Prostate gland (tissue), 2 donors: ENCODE measurements at regions not wholly inside any gene's neighbourhood (a gene's known extent, or its start where the extent isn't known, plus 50 kb on each side); places are given as distances from the start of the nearest gene placed in this dataset.

ENCODE experiments used
- DNase-seq: peaks from one replicate; pipeline ENCODE4 v3.0.0-alpha.2; 2019; ENCODE audit warnings: low spot score
- H3K27ac ChIP-seq, 2 donors: fragments of 200-600 bp; sonication (generic); 2 replicates each; pipeline ENCODE4 v1.5.1; 2017 to 2019
- H3K27me3 ChIP-seq: fragments of 200-600 bp; sonication (generic); replicated peaks from 2 replicates; pipeline ENCODE4 v1.5.1; 2019; ENCODE audit not compliant: insufficient read depth
- H3K36me3 ChIP-seq, 2 donors: fragments of 200-600 bp; sonication (generic); 1 replicate in 1 of 2; 2 replicates in 1 of 2; pipeline versions ENCODE4 v1.5.1 to v1.8.1; 2017 to 2019
- H3K4me1 ChIP-seq: fragments of 200-600 bp; sonication (generic); replicated peaks from 2 replicates; pipeline ENCODE4 v1.5.1; 2019
- H3K4me3 ChIP-seq, 2 donors: fragments of 200-600 bp; sonication (generic); 2 replicates each; pipeline ENCODE4 v1.5.1; 2017 to 2019
- H3K9me3 ChIP-seq: fragments of 200-600 bp; sonication (generic); 2 replicates; pipeline ENCODE4 v1.5.1; 2017
- CTCF ChIP-seq, 4 experiments: fragments of 200-600 bp in 2 of 4; fragments of 450-650 bp in 2 of 4; sonication (generic) in 2 of 4; IDR thresholded peaks; 1 replicate in 3 of 4; 2 replicates in 1 of 4; pipeline ENCODE4 v1.5.1; 2016 to 2019; ENCODE audit warnings: antibody characterized with exemption in 4 of 4, mild to moderate bottlenecking in 2 of 4, moderate library complexity in 2 of 4
- POLR2A ChIP-seq: fragments of 450-650 bp; IDR thresholded peaks from one replicate; pipeline ENCODE4 v1.6.1; 2016; ENCODE audit warnings: antibody characterized with exemption, mild to moderate bottlenecking
- POLR2AphosphoS5 ChIP-seq: sonication (generic); formaldehyde crosslinking; IDR thresholded peaks from one replicate; pipeline ENCODE4 v1.6.1; 2017; ENCODE audit warnings: antibody characterized with exemption
- WGBS: methylation state at CpG from one replicate; pipeline ENCODE4 v1.1.5; 2018; 5-methylcytosine and 5-hydroxymethylcytosine counted together
- intact Hi-C: fragments of 100-400 bp; cut with DNase I; formaldehyde crosslinking; loops from one replicate; pipeline ENCODE4 v1.14.2; 2022

GRCh38 chr7:56578612-56579011 is 462.4 kb upstream of the NUPR2 start:
- H3K36me3 ChIP-seq: no peaks in the 10 kb centered on the region
- H3K9me3 ChIP-seq: no peaks in the 10 kb centered on the region
- WGBS: 31% methylated on average over 2 of the region's 2 CpGs
- no peaks in the 10 kb centered on the region for H3K27me3 ChIP-seq
- no peak overlapping the region for H3K27ac ChIP-seq
- no peak overlapping the region for H3K4me3 ChIP-seq
- TF ChIP-seq POLR2AphosphoS5 (no peak), POLR2A (no peak), CTCF (IDR thresholded peaks at IDR 0.05) (no peak)
- no peaks in the 10 kb centered on the region for H3K4me1 ChIP-seq
- no peak for DNase-seq
- intact Hi-C loops: no loop called here

- Histone ChIP-seq H3K27ac (no peak overlapping the region), H3K4me3 (no peak overlapping the region), H3K36me3 (no peaks in the 10 kb centered on the region), H3K4me1 (no peaks in the 10 kb centered on the region), H3K27me3 (no peaks in the 10 kb centered on the region), H3K9me3 (no peaks in the 10 kb centered on the region)
- TF ChIP-seq POLR2A (no peak), CTCF (IDR thresholded peaks at IDR 0.05) (no peak), POLR2AphosphoS5 (no peak)
- 69% methylated on average over 1 of the region's 1 CpG for WGBS
- DNase-seq: no peak
- intact Hi-C loops: no loop called here
Measured at GRCh38 chr7:56570968-56571367, 454.8 kb upstream of the NUPR2 start.

GRCh38 chr7:56538541-56539429 is 422.6 kb upstream of the NUPR2 start:
- intact Hi-C loops: no loop called here
- WGBS: 39% methylated on average over 34 of the region's 37 CpGs
- H3K4me3 ChIP-seq: no peak overlapping the region

GRCh38 chr7:56537952-56538351 is 421.7 kb upstream of the NUPR2 start:
- Histone ChIP-seq H3K4me3 (no peak overlapping the region), H3K27ac (no peak overlapping the region), H3K36me3 (no peaks in the 10 kb centered on the region), H3K4me1 (no peaks in the 10 kb centered on the region), H3K27me3 (no peaks in the 10 kb centered on the region), H3K9me3 (no peaks in the 10 kb centered on the region)
- 15% methylated on average over 19 of the region's 19 CpGs for WGBS
- no peak for TF ChIP-seq POLR2AphosphoS5
- TF ChIP-seq CTCF (IDR thresholded peaks at IDR 0.05): no peak
- TF ChIP-seq POLR2A: no peak
- DNase-seq: no peak
- intact Hi-C loops: no loop called here

More at GRCh38 chr7:56538541-56539429, 422.6 kb upstream of the NUPR2 start:
- no peak for DNase-seq
- Histone ChIP-seq H3K27me3 (no peaks in the 10 kb centered on the region), H3K27ac (no peak overlapping the region), H3K36me3 (no peaks in the 10 kb centered on the region), H3K9me3 (no peaks in the 10 kb centered on the region), H3K4me1 (no peaks in the 10 kb centered on the region)
- TF ChIP-seq POLR2A (no peak), POLR2AphosphoS5 (no peak), CTCF (IDR thresholded peaks at IDR 0.05) (no peak)

GRCh38 chr7:56537477-56537876 is 421.3 kb upstream of the NUPR2 start:
- no peak for DNase-seq
- Histone ChIP-seq H3K27ac (no peak overlapping the region), H3K27me3 (no peaks in the 10 kb centered on the region), H3K4me3 (no peak overlapping the region), H3K9me3 (no peaks in the 10 kb centered on the region), H3K4me1 (no peaks in the 10 kb centered on the region), H3K36me3 (no peaks in the 10 kb centered on the region)
- TF ChIP-seq POLR2A (no peak), CTCF (IDR thresholded peaks at IDR 0.05) (no peak), POLR2AphosphoS5 (no peak)
- WGBS: 34% methylated on average over 20 of the region's 20 CpGs
- intact Hi-C loops: no loop called here
